Prostate gland (tissue), 2 donors: ENCODE measurements at regions not wholly inside any gene's neighbourhood (a gene's known extent, or its start where the extent isn't known, plus 50 kb on each side); places are given as distances from the start of the nearest gene placed in this dataset.

Experiments
- DNase-seq: peaks from one replicate; pipeline ENCODE4 v3.0.0-alpha.2; 2019; ENCODE audit warnings: low spot score
- H3K27ac ChIP-seq, 2 donors: fragments of 200-600 bp; sonication (generic); 2 replicates each; pipeline ENCODE4 v1.5.1; 2017 to 2019
- H3K27me3 ChIP-seq: fragments of 200-600 bp; sonication (generic); replicated peaks from 2 replicates; pipeline ENCODE4 v1.5.1; 2019; ENCODE audit not compliant: insufficient read depth
- H3K36me3 ChIP-seq, 2 donors: fragments of 200-600 bp; sonication (generic); 1 replicate in 1 of 2; 2 replicates in 1 of 2; pipeline versions ENCODE4 v1.5.1 to v1.8.1; 2017 to 2019
- H3K4me1 ChIP-seq: fragments of 200-600 bp; sonication (generic); replicated peaks from 2 replicates; pipeline ENCODE4 v1.5.1; 2019
- H3K4me3 ChIP-seq, 2 donors: fragments of 200-600 bp; sonication (generic); 2 replicates each; pipeline ENCODE4 v1.5.1; 2017 to 2019
- H3K9me3 ChIP-seq: fragments of 200-600 bp; sonication (generic); 2 replicates; pipeline ENCODE4 v1.5.1; 2017
- CTCF ChIP-seq, 4 experiments: fragments of 200-600 bp in 2 of 4; fragments of 450-650 bp in 2 of 4; sonication (generic) in 2 of 4; IDR thresholded peaks; 1 replicate in 3 of 4; 2 replicates in 1 of 4; pipeline ENCODE4 v1.5.1; 2016 to 2019; ENCODE audit warnings: antibody characterized with exemption in 4 of 4, mild to moderate bottlenecking in 2 of 4, moderate library complexity in 2 of 4
- POLR2A ChIP-seq: fragments of 450-650 bp; IDR thresholded peaks from one replicate; pipeline ENCODE4 v1.6.1; 2016; ENCODE audit warnings: antibody characterized with exemption, mild to moderate bottlenecking
- POLR2AphosphoS5 ChIP-seq: sonication (generic); formaldehyde crosslinking; IDR thresholded peaks from one replicate; pipeline ENCODE4 v1.6.1; 2017; ENCODE audit warnings: antibody characterized with exemption
- WGBS: methylation state at CpG from one replicate; pipeline ENCODE4 v1.1.5; 2018; 5-methylcytosine and 5-hydroxymethylcytosine counted together
- intact Hi-C: fragments of 100-400 bp; cut with DNase I; formaldehyde crosslinking; loops from one replicate; pipeline ENCODE4 v1.14.2; 2022

GRCh38 chr4:83771113-83771705 lies 235.3 kb downstream of the GPAT3 start:
- Histone ChIP-seq H3K27me3 (no peaks in the 10 kb centered on the region), H3K27ac (no peak overlapping the region), H3K9me3 (no peaks in the 10 kb centered on the region), H3K4me1 (no peaks in the 10 kb centered on the region), H3K4me3 (no peak overlapping the region), H3K36me3 (no peaks in the 10 kb centered on the region)
- TF ChIP-seq CTCF (IDR thresholded peaks at IDR 0.05) (peak in 2 of 4 experiments; percentile 7), POLR2AphosphoS5 (no peak)
- intact Hi-C loops: no loop called here
- DNase-seq: no peak
- 1% methylated on average over 2 of the region's 2 CpGs for WGBS

- 75% methylated on average over 5 of the region's 5 CpGs for WGBS
- no peaks in the 10 kb centered on the region for H3K36me3 ChIP-seq
- no peak for DNase-seq
- H3K4me3 ChIP-seq: no peak overlapping the region
- no peaks in the 10 kb centered on the region for H3K27me3 ChIP-seq
- TF ChIP-seq POLR2AphosphoS5: no peak
- H3K27ac ChIP-seq: no peak overlapping the region
- no peaks in the 10 kb centered on the region for H3K4me1 ChIP-seq
- H3K9me3 ChIP-seq: no peaks in the 10 kb centered on the region
- intact Hi-C loops: no loop called here
Measured at GRCh38 chr4:83768146-83768545, 232.2 kb downstream of the GPAT3 start.

- Histone ChIP-seq H3K4me3 (no peak overlapping the region), H3K4me1 (no peaks in the 10 kb centered on the region), H3K27me3 (no peaks in the 10 kb centered on the region), H3K36me3 (no peaks in the 10 kb centered on the region), H3K9me3 (no peaks in the 10 kb centered on the region), H3K27ac (no peak overlapping the region)
- DNase-seq: no peak
- intact Hi-C loops: no loop called here
- WGBS: 92% methylated on average over 2 of the region's 2 CpGs
- TF ChIP-seq POLR2A: no peak
- no peak for TF ChIP-seq CTCF (IDR thresholded peaks at IDR 0.05)
- TF ChIP-seq POLR2AphosphoS5: no peak
Measured at GRCh38 chr4:83767067-83767466, 231.2 kb downstream of the GPAT3 start.

GRCh38 chr4:83759611-83760010 lies 223.7 kb downstream of the GPAT3 start:
- WGBS: 95% methylated on average over 5 of the region's 5 CpGs
- TF ChIP-seq POLR2AphosphoS5 (no peak), CTCF (IDR thresholded peaks at IDR 0.05) (no peak), POLR2A (no peak)
- Histone ChIP-seq H3K36me3 (no peaks in the 10 kb centered on the region), H3K27me3 (no peaks in the 10 kb centered on the region), H3K9me3 (no peaks in the 10 kb centered on the region), H3K4me1 (no peaks in the 10 kb centered on the region), H3K4me3 (no peak overlapping the region), H3K27ac (no peak overlapping the region)
- no peak for DNase-seq
- intact Hi-C loops: no loop called here

- no peaks in the 10 kb centered on the region for H3K4me1 ChIP-seq
- TF ChIP-seq POLR2A (no peak), CTCF (IDR thresholded peaks at IDR 0.05) (no peak), POLR2AphosphoS5 (no peak)
Measured at GRCh38 chr4:83758285-83758684, 222.4 kb downstream of the GPAT3 start.

More at GRCh38 chr4:83758285-83758684, 222.4 kb downstream of the GPAT3 start:
- whole genome bisulfite sequencing: 94% methylated on average over 1 of the region's 1 CpG
- intact Hi-C loops: no loop called here
- no peak overlapping the region for H3K4me3 ChIP-seq
- H3K27ac ChIP-seq: no peak overlapping the region
- H3K36me3 ChIP-seq: no peaks in the 10 kb centered on the region
- no peak for DNase-seq
- no peaks in the 10 kb centered on the region for H3K27me3 ChIP-seq
- no peaks in the 10 kb centered on the region for H3K9me3 ChIP-seq
